Ammon's horn (tissue), 1 donor: ENCODE measurements at regions not wholly inside any gene's neighbourhood (a gene's known extent, or its start where the extent isn't known, plus 50 kb on each side); places are given as distances from the start of the nearest gene placed in this dataset.
A peak's percentile ranks its signal among the peaks of the same experiment; 100 is the strongest.

Experiments
- DNase-seq: peaks from one replicate; pipeline ENCODE4 v3.0.0-alpha.2; 2016; ENCODE audit warnings: low spot score

DNA sequence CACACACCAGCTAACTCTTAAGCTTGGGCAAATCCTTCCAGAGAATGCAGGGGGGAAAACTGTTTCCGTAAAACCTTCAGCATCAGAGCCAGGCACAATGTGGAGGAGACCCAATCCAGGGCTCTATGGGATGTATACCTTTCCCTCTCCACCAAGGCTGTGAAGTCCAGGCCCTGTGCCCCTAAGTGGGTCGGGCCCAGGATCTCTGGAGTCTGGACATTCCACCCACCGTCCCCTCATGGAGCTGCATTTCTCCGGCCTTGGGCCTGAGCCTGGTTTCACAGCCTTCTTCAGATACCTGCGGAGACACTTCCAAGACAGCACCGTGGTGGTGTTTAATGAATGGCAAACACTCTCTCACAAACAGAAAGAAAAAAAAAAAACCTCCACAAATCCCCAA is 186.2 kb downstream of the URI1 start:
- no peak for DNase-seq

DNA sequence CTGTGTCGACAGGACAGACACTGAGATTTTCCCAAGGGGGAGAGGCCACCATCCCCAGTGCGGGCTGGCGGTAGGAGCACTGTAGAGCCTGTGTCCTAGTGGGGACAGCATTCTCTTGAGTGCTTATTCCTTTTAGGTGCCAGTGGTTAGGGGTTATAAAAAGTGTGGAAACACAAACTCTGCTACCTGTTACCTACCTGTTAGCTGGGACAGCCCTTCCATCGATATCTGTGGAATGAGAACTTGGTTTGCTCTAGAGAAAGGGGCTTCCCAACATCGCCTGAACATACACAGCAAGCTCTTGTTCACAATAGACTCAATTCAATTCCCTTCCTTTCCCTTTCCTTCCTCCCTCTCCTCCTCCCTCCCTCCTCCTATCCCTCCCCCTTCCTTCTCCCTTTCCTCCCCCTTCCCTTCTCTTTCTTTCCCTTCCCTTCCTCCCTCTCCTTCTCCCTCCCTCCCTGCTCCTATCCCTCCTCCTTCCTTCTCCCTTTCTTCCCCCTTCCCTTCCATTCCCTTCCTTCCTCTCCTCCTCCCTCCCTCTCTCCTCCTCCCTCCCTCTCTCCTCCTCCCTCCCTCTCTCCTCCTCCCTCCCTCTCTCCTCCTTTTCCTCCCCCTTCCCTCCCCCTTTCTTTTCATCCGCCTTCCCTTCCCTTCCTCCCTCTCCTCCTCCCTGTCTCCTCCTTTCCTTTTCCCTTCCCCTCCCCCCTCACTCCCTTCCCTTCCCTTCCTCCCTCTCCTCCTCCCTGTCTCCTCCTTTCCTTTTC is 188.5 kb downstream of the URI1 start:
- no peak for DNase-seq

DNA sequence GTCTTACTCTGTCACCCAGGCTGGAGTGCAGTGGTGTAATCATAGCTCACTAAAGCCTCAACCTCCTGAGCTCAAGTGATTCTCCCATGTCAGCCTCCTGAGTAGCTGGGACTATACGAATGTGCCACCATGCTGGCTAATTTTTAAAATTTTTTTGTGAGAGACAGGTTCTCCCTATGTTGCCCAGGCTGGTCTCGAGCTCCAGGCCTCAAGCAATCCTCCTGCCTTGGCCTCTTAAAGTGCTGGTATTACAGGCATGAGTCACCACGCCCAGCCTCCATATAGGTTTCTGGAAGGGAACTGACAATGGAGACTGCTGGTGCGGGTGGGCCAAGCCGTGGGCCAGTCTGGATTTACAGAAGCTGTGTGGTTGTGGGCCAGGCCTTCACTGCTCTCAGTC is 189.2 kb downstream of the URI1 start:
- DNase-seq = no peak

DNA sequence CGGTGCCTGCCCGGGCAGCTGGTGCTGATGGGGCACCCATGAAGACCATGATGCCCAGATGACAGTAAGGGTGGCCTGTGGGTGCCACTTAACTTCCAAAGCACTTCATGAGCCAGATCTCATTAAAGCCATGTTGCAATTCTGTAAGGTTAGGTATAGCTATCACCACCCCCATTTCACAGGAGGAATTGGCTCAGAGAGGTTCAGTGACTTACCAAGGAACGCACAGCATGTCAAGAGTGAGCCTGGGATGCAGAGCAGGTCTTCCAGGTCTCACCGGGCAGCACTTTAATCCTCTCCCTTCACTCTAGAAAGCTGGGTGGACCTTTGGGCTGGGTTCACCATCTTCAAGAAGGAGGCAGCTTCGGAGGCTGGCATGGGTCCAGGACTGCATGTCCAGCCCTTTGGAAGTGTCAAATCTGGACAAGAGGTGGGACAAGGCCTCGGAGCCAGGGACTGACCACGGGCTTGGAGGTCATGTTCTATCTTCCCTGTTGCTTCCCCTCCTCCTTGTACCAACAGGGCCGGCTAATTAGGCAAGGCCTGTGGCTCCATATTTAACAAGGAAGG is 189.8 kb downstream of the URI1 start:
- DNase-seq = no peak

DNA sequence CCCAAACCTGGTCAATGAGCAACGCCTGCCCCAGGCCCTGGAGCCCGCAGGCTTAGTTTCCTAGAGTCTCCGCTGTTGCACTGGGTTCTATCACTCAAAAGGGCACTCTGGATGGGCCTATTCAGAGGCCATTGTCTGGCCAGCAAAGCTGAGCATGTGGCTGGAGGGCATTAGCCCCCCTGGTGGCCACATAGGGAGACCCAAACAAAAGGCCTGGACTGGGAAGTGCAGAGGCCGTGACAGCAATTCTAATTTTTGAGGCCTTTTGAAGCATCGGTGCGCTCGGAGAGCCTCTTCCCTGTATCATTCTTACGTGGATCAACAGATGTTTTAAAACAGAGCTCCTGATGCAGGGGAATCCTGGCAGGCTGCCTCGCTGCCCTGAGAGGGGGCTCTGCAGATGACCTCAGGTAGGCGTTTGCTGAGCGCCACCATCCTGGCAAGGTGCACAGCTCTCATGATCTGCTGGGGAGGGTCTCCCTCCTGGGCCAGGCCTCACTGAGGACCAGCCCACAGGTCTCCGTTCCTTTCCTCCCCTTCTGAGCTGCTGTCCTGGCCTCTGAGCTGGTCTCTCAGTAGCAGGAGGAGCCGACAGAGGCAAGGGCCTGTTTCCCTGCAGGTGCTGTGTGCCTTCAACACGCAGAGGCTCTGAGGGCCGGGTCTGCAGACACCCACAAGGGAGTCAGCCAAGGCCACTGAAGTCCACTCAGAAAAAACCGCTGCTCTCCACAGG is 190.5 kb downstream of the URI1 start:
- DNase-seq = no peak

DNA sequence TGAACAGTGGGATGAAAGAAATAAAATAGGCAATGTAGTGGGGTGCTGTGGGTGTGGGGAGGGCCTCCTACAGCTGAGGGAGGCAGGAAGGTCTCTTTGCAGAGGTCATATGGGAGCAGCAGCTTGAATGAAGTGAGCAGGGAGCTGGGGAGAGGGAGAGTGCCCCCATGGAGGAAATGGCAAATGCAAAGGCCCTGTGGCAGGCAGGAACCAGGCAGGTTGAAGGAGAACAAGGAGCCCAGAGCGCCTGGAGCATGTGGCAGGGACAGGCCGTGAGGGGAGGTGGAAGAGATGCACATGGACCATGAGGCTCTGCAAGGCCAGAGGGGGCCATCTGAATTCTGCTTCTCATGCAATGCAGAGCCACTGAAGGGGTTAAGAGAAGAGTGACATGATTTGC is 191.8 kb downstream of the URI1 start:
- no peak for DNase-seq

DNA sequence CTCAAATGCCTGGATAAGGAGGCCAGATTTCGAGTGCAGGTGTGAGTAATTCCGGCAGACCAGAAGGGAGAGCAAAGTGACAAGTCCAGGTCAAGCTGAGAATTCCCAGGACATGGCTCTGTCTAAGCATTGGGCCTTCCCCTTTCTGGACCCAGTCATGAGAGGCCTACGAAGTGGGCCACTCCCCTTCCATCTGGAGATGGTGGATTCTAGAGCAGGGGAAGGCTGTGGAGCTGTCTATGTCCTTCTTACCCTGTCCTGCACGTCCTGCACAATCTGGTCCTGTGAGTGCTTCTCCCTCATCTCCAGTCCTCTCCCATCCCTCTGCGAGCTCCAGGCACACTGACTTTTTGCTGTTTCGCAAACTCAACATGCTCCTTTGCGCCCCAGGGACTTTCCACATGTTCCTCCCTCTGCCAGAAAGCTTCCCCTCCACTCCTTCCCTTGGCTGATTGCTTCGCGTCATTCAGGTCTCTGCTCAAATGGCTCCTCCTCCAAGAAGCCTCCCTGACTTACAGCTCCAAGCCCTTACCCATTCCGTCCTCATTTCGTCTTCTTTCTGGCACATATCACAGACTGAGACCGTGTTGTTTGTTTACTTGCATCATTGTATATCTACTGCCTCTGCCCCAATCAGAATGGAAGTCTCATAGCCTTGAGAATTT is 193.2 kb downstream of the URI1 start:
- DNase-seq = no peak

DNA sequence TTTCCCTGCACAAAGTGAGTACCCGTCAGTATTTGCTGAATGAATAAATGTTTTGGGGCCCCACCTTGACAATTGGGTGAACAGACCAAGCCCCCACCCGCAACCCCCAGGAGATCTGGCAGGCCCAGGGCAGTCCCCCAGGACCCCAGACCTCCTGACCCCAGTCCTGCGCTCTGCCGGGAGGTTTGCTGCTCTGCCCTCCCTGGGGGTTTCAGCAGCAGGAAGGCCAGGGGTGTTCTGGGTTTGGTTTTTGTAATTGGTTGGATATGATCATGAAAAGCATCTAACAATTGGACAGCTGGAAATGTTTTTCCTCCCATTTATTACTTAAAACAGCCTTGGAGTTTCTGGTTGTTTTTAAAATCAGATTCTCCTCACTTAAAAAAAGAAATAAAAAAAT is 193.8 kb downstream of the URI1 start:
- DNase-seq = no peak

DNA sequence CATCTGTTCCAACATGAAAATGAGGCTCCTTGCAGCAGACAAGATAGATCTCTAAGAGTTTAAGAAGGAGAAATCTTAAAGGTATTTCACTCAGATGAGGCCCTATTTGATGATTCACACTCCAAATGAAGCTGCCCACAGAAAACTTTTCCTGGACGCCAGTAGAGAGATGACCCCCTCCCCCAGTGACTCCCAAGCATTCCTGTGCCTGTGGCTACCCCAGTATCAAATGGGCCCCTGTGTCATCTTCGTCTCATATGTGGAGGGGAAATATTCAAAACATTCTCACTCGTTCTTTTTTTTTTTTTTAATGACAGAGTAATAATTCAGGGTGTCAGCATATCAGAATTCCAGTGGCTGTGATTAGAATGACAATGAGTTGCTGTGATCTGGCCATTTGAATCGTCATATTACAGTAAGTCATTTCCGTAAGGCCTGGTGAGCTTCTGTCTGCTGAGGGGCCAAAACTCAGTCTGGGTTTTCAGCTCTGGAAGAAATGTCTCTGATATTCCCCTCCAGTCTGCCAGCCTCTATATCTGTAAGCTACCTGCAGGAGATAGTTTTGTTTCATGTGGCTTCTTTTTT is 194.7 kb downstream of the URI1 start:
- DNase-seq = no peak

DNA sequence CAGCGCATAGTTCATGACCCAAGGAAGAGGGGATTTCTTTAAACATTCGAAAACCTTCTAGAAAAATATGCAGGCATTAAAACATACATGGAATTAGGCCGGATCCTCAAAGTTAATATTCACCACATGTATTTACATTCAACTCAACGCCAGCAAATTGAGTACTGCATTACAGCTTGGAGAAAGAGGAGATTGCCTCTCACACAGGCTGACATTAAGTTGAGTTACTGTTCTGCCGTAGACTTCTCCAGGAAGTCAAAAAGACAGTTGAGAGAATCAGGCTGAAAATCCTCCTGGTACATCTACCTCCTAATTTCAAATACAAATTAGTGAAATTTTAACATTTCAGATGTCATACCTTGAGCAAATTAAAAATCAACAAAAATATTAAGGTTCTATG is 195.7 kb downstream of the URI1 start:
- DNase-seq = no peak

DNA sequence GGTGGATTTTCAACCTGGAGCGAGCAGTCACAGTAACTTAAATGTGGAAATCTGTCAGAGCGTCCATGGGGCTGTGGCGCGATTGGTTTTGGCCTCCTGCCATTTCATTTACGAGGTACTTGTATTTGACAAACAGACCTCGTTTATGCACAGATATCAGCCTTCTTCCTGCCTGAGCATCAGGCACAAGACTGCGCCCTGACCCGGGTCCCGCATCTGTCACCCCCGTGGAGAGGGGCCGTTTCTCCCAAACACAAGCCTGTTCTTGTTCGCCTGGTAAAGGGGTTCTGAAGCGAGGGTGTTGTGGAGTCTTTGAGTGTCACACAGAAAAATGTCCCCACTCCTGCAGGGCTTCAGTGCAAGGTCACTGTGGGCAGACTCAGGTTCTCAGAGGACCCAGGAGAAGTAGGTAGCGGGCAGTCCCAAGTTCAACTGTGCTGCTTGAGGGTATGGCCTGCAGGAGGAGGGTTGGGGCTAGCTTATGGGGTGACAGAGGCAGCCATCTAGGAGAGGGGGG is 202.3 kb downstream of the URI1 start:
- DNase-seq = no peak

DNA sequence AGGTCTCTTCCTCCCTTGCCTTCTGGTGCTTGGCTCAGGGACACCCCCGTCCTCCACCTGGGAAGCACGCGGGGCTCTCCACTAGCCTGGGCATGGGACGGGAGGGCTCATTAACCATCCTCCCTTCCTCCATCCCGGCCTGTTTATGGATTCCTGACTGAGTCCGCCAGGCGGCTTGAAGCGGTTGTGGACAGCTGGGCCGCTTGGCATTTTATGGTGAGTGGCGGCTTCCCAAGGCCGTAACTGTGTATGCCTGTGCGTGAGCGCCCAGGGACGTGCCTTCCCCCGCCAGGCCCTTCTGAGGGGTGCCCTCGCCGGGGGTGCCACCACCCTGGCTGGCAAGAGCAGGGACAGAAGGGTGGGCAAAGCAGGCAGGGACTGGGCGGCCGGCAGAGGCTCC is 202.8 kb downstream of the URI1 start:
- no peak for DNase-seq

DNA sequence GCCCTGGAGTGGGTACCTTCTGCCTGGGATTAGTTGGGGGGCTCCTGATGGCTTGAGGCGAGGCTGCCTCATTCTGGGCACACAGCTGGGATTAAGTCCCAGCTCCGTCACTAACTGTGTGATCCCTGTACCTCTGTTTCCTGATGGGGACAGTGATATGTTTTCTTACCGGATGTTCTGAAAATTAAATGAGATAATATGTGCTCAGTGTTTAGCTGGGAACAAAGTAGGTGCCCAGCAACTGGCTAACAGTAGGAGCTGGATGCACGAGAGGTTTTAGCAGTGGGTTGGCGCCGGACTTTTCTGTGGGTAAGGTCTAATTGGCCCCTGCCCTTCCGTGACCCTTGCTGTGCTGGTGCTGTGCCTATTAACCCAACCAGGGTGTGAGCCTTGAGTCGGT is 203.4 kb downstream of the URI1 start:
- no peak for DNase-seq

DNA sequence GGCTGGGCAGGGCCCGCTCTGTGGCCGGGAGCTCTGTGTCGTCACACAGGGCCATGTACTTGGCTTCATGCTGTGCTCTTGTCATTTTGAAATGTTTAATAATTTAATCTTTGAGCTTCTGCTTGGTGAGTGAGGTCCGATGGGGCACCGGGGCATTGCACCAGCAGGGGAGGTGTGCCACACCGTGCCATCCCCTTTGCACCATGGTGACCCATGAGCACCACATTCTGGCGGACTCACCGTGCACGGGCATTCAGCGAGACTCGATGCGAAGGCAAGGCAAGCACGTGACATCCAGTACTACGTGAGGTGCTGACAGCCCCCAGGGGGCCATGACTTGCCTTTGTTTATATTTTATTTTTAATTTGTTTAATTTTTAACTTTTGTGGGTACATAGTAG is 204.3 kb downstream of the URI1 start:
- DNase-seq = no peak

DNA sequence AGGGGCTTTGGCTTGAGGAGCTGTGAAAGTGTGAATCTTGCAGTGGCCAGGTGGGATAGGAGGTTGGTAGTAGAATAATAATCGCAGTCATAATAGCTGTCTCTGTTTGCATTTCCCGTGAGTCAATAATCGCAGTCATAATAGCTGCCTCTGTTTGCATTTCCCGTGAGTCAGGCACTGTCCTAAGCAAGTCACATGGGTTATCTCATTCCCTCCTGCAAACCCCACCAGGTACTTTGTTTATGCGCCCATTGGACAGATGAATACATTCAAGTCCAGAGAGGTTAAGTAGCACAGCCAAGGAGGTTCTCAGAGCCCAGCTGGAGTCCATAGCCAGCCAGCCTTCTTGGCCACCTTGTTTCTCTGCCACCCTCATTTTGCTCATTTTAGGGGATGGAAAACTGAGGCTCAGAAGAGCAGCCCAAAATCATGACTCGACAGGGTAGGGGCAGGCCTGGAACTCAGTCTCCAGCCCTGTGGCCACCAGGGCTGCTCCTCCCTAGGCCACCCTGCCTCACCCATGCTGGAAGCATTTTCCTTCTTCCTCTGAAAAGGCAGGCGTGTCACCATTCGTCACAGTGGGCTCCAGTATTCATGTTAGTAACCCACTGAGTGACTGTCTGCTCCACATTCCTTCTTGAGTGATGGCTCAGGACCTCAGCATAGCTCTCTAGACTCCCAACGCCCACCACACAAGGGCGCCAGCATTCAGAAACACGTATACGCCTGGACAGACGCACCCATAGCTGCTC is 206.2 kb downstream of the URI1 start:
- no peak for DNase-seq

DNA sequence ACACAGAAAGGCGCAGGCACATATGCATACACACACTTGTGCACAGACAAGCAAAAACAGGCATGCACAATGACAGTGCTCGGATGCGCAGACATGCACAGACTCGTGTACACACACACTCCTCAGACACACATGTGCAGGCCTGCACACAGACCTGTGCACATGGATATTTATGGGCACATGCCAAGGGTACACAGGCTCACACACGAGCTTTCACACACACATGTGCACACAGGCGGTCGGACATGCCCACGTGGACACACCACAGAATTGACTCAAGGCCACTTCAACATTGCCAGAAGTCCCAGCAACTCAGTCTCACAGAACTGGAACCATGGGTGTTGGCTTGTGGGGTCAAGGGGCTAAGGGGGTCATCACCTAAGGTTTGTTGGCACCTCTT is 206.8 kb downstream of the URI1 start:
- DNase-seq = no peak

DNA sequence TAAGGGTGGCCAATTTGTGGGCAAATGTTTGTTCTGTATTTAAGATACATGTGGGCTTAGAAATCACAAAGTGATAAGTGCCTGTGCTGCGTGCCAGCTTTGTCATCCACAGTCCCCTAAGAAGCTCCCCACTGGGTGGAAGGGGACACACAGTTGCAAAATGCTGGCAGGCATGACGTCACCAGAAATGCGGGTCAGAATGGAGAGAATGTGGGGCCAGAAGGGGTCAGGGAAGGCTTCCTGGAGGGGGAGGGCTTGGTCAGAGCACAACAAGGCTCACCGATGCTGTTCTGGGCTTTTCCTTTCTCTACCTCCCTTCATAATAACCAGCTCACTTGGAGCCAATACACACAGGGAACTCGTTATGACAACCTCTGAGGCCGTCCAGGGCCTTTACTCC is 207.3 kb downstream of the URI1 start:
- no peak for DNase-seq

DNA sequence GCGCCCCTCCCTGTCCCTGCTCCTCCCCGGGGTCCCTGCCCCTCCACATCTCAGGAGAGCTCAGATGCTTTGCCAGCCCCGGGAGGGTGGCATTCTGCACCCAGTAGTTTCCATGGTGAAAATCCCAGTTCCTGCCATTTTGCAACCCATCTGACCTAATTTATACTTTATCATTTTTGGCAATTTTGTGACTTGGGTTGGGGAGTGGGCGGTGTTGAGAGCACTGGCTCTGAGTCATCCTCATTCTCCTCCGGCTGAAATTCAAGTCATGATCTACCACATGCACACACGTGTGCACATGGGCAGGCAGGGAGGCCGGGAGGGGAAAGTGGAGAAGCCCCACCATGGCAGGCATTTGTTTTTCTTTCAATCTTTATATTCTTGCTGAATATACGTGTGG is 208.6 kb downstream of the URI1 start:
- DNase-seq = peak; percentile 54

DNA sequence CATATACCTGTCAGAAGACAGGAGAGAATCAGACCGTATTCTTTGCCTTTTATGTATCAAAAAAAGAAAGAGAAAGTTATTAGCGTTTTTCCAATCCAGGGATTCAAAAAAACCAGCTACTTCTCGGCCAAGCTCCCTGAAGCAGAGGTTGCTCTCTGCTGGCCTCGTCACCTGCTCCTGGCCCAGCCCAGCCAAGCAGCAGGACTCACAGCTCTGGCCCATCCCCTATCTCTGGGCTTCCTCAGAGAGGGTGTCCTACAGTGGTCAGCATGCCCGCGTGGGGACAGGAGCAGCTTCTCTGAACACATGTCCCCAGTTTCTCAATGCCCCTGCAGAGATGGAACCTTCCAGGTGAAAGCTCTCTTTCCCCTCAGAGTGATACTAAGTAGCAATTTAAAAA is 209.0 kb downstream of the URI1 start:
- no peak for DNase-seq

DNA sequence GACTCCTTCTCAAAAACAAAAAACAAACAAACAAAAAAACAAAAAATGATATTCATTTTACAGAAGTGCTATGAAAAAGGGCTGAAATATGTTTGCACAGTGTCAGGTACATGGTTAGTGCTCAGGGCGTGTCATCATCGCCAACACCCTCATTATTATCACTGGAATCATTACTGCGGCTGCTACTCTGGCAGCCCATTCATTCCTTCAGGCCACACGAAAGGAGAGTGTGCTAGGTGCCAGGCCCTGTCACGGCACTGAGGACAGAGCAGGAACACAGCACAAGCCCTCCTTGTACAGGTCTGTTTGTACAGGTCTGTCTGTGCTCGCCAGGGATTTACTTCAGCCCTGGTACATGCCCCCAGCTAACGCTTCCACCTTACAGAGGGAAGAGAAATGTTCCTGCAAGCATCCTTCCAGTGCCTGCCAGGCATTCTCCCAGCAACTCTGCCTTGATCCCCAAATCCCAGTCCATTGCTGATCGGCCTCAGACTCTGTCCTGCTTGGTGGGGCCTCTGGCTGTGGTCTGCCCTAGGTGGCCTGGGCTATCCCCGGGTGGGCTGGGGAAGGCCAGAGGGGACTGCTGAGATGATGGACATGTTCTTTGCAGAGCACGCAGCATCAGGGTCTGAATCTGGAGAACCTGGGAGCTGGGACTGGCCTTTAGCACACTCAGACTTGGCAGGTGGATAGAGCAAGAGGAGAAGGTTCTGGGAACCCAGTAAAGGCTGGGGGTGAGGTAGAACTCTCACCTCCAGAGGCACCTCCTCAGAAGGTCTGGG is 210.7 kb downstream of the URI1 start:
- no peak for DNase-seq
